Ovary (tissue), 7 donors: ENCODE measurements at regions not wholly inside any gene's neighbourhood (a gene's known extent, or its start where the extent isn't known, plus 50 kb on each side); places are given as distances from the start of the nearest gene placed in this dataset.

Experiments
- DNase-seq, 5 donors: peaks; one replicate each; pipeline ENCODE4 v3.0.0-alpha.2; 2019 to 2020
- H3K27ac ChIP-seq, 2 donors: fragments of 200-600 bp; one replicate each; pipeline versions ENCODE4 v1.5.1 to v1.8.0; 2019 to 2022
- H3K27me3 ChIP-seq: fragments of 200-600 bp; one replicate; pipeline ENCODE4 v1.8.0; 2022
- H3K36me3 ChIP-seq: fragments of 200-600 bp; sonication (generic); one replicate; pipeline ENCODE4 v1.5.1; 2019
- H3K4me1 ChIP-seq: one replicate; pipeline ENCODE4 v1.8.1; 2013; ENCODE audit warnings: mild to moderate bottlenecking, moderate library complexity; ENCODE audit not compliant: insufficient read depth
- H3K4me3 ChIP-seq: fragments of 200-600 bp; sonication (generic); one replicate; pipeline ENCODE4 v1.5.1; 2017
- H3K9me3 ChIP-seq, 2 donors: fragments of 200-600 bp in 1 of 2; sonication (generic) in 1 of 2; one replicate each; pipeline versions ENCODE4 v1.5.1 to v1.8.1; 2013 to 2019; ENCODE audit warnings: mild to moderate bottlenecking in 1 of 2, moderate library complexity in 1 of 2
- EP300 ChIP-seq: sonication (generic); formaldehyde crosslinking; IDR thresholded peaks from one replicate; pipeline ENCODE4 v1.6.1; 2017; ENCODE audit warnings: antibody characterized with exemption
- POLR2A ChIP-seq: fragments of 450-650 bp; IDR thresholded peaks from one replicate; pipeline ENCODE4 v1.6.1; 2017; ENCODE audit warnings: antibody characterized with exemption, mild to moderate bottlenecking, moderate library complexity
- WGBS, 3 donors: extraction: QIAGEN DNeasy Blood & Tissue Kit in 1 of 3; methylation state at CpG; one replicate each; pipeline versions ENCODE4 v1.1.5 to v1.1.7; 2013 to 2017; 5-methylcytosine and 5-hydroxymethylcytosine counted together
- intact Hi-C, 4 donors: fragments of 100-400 bp; cut with DNase I; formaldehyde crosslinking; loops; one replicate each; pipeline versions ENCODE4 v1.11.0 to v1.15.1; 2022 to 2023
- TF ChIP-seq, protein P1 (sequence below), 3 donors: fragments of 450-650 bp in 2 of 3; fragments of 200-600 bp in 1 of 3; IDR thresholded peaks; one replicate each; pipeline versions ENCODE4 v1.5.1 to v1.8.0; 2016 to 2022; ENCODE audit warnings: antibody characterized with exemption in 3 of 3, mild to moderate bottlenecking in 1 of 3
- donor health status: DM: no; HTN: no; CAD: no; lungs with moderate emphysema.
- donor health status: DM: no; HTN: no; CAD: no.
- donor health status: Bipolar disorder and iron deficiency.
- donor health status: DM: no; HTN: no; CAD: no.
- donor health status: DM: yes; HTN: yes; CAD: no.

DNA sequence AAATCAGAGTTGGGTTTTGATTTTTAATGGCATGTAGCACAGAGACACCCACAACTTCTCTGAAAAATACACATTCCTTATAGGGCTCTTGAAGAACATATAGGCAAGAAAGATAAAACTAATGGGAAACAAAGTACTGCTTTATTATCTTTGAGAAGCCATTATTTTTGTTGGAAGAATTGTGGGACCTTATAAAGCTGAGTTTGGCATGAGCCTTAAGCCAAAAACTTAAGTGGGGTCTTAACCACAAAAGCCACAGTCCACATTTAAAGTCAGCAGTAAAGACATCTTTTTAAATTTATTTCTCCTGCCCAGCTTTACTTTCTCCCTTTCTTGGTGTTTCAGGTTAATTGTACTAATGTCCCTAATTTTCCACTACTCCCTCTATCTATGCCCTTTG is 1297.3 kb downstream of the C4orf33 start:
- TF ChIP-seq EP300 (no peak), POLR2A (no peak)
- TF ChIP-seq, protein P1, sequence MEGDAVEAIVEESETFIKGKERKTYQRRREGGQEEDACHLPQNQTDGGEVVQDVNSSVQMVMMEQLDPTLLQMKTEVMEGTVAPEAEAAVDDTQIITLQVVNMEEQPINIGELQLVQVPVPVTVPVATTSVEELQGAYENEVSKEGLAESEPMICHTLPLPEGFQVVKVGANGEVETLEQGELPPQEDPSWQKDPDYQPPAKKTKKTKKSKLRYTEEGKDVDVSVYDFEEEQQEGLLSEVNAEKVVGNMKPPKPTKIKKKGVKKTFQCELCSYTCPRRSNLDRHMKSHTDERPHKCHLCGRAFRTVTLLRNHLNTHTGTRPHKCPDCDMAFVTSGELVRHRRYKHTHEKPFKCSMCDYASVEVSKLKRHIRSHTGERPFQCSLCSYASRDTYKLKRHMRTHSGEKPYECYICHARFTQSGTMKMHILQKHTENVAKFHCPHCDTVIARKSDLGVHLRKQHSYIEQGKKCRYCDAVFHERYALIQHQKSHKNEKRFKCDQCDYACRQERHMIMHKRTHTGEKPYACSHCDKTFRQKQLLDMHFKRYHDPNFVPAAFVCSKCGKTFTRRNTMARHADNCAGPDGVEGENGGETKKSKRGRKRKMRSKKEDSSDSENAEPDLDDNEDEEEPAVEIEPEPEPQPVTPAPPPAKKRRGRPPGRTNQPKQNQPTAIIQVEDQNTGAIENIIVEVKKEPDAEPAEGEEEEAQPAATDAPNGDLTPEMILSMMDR (IDR thresholded peaks at IDR 0.05): no peak
- Histone ChIP-seq H3K4me3 (no peak overlapping the region), H3K36me3 (no peaks in the 10 kb centered on the region), H3K9me3 (no peaks in the 10 kb centered on the region), H3K4me1 (no peaks in the 10 kb centered on the region), H3K27ac (no peak overlapping the region), H3K27me3 (no peaks in the 10 kb centered on the region)
- no peak for DNase-seq
- intact Hi-C loops: no loop called here

DNA sequence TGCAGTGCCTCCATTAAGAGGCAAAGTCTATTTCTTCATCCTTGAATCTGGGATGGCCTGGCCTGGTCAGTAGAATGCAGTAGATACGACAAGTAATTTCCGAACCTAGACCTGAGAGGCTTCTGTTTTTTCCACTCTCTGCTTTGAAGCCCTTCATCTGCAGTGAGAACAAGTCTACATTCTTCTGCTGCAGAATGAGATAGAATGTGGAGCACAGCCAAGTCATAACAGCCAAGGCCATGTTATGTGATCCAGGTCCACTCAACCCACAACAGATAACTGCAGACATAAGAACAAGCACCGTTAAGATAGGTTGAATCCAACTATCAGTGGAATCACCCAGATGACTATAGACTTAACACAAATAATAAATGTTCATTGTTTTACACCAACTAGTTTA is 1297.7 kb downstream of the C4orf33 start:
- intact Hi-C loops: no loop called here
- Histone ChIP-seq H3K4me3 (no peak overlapping the region), H3K27me3 (no peaks in the 10 kb centered on the region), H3K27ac (no peak overlapping the region), H3K9me3 (no peaks in the 10 kb centered on the region), H3K4me1 (no peaks in the 10 kb centered on the region), H3K36me3 (no peaks in the 10 kb centered on the region)
- no peak for TF ChIP-seq EP300
- TF ChIP-seq, protein P1 (IDR thresholded peaks at IDR 0.05): no peak
- no peak for TF ChIP-seq POLR2A
- DNase-seq: no peak
- 7 to 24% (median 9%) methylated on average over 3 of the region's 3 CpGs for WGBS, 3 donors

DNA sequence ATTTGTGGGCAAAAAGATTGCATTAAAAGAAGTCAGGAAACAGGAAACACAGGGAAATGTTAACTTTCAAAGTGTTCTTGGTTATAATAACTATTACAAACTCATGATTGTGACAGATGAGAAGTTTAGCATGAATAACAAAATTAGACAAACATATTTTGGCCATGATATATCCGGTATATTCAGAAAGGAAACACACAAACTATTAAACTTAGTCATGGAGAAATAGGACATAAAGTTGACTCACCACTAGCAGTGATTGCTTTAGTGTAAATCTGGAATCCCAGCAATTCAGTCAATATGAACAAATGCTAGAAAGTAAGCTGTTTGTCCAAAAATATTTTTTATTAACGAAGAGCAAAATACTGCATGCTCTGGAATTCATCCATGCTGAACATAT is 1299.9 kb downstream of the C4orf33 start:
- 6 to 13% (median 9%) methylated on average over 2 of the region's 2 CpGs for WGBS, 3 donors
- no peaks in the 10 kb centered on the region for H3K27me3 ChIP-seq
- H3K27ac ChIP-seq: no peak overlapping the region
- H3K4me1 ChIP-seq: no peaks in the 10 kb centered on the region
- H3K9me3 ChIP-seq: no peaks in the 10 kb centered on the region
- intact Hi-C loops: no loop called here
- H3K36me3 ChIP-seq: no peaks in the 10 kb centered on the region
- no peak for TF ChIP-seq POLR2A
- TF ChIP-seq, protein P1 (IDR thresholded peaks at IDR 0.05): no peak
- no peak for TF ChIP-seq EP300
- H3K4me3 ChIP-seq: no peak overlapping the region
- no peak for DNase-seq

DNA sequence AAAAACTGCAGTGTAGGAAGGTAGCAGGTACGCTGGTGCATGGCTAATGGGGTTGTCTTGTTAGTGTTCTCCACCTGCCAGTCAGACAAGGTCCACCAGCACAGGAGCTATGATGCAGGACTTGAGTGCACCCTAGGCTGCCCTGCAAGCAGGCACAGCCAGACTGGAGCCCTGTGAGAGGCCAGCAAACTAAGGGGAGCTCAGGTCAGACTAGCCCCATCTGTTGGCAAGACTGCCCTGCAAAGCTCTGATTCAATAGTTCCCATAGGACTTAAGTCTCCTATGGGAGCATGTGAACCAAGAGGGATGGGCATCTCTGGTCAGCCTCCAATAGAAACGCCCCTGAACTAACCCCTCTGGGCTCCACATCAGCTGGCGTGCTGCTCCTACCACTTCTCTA is 1307.3 kb downstream of the C4orf33 start:
- no peak overlapping the region for H3K27ac ChIP-seq
- peaks cover 0 to 4% of the 10 kb centered on the region in 2 donors for H3K9me3 ChIP-seq
- 54 to 72% (median 62%) methylated on average over 3 of the region's 3 CpGs for WGBS, 3 donors
- H3K4me1 ChIP-seq: no peaks in the 10 kb centered on the region
- intact Hi-C loops: no loop called here
- no peaks in the 10 kb centered on the region for H3K36me3 ChIP-seq
- no peak for DNase-seq
- TF ChIP-seq, protein P1 (IDR thresholded peaks at IDR 0.05): no peak
- TF ChIP-seq EP300: no peak
- no peak for TF ChIP-seq POLR2A
- H3K4me3 ChIP-seq: no peak overlapping the region
- H3K27me3 ChIP-seq: no peaks in the 10 kb centered on the region

DNA sequence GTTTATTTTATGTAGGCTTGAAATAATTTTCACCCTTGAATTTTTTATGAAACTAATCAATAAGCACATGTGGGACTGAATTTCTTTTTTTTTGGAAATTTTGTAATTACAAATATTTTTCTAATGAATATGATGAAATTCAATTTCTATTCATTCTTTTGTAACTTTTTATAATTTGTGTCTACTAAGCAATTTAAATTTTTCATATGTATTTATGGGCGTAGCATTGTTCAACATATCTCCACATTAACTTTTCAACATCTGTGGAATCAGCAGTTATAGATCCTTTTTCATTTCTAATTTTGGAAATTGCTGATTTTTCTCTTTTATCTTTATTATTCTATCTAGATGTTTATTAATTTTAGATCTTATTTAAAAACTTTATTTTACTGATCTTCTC is 1320.3 kb downstream of the C4orf33 start:
- intact Hi-C loops: no loop called here
- no peaks in the 10 kb centered on the region for H3K36me3 ChIP-seq

More for the DNA sequence above, 1320.3 kb downstream of the C4orf33 start:
- no peak overlapping the region for H3K4me3 ChIP-seq
- no peaks in the 10 kb centered on the region for H3K27me3 ChIP-seq
- no peak overlapping the region for H3K27ac ChIP-seq
- H3K4me1 ChIP-seq: no peaks in the 10 kb centered on the region
- no peak for DNase-seq
- 84 to 94% (median 91%) methylated on average over 1 of the region's 1 CpG for WGBS, 3 donors
- no peaks in the 10 kb centered on the region for H3K9me3 ChIP-seq
- TF ChIP-seq POLR2A: no peak
- no peak for TF ChIP-seq EP300
- TF ChIP-seq, protein P1 (IDR thresholded peaks at IDR 0.05): no peak
